ENCODE measurements at regions not wholly inside any gene's neighbourhood (a gene's known extent, or its start where the extent isn't known, plus 50 kb on each side); places are given as distances from the start of the nearest gene placed in this dataset.

DNA sequence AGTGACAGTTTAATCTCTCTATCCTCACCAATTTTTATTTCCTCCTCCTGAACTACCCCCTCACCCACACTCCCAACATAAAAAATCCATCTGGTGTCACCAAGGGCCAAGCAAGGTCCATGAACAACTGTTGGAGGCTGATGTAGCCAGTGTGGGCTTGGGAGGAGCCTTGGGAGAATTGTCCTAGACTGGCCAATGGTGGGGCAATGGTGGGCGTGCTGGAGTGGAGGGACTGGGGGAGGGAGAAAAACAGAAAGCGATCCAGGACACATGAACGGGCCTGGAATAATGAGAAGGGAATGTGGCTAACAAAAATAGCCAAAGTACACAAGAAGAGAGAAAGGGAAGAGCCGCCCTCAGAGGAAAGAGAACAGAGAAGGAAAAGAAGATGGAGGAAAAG is 272.6 kb downstream of the ENC1 start:
- TF ChIP-seq, protein P1, sequence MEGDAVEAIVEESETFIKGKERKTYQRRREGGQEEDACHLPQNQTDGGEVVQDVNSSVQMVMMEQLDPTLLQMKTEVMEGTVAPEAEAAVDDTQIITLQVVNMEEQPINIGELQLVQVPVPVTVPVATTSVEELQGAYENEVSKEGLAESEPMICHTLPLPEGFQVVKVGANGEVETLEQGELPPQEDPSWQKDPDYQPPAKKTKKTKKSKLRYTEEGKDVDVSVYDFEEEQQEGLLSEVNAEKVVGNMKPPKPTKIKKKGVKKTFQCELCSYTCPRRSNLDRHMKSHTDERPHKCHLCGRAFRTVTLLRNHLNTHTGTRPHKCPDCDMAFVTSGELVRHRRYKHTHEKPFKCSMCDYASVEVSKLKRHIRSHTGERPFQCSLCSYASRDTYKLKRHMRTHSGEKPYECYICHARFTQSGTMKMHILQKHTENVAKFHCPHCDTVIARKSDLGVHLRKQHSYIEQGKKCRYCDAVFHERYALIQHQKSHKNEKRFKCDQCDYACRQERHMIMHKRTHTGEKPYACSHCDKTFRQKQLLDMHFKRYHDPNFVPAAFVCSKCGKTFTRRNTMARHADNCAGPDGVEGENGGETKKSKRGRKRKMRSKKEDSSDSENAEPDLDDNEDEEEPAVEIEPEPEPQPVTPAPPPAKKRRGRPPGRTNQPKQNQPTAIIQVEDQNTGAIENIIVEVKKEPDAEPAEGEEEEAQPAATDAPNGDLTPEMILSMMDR (conservative IDR thresholded peaks at IDR 0.05; ENCODE audit: low read depth, low read length) = no peak
- no peak for TF ChIP-seq EZH2 (IDR thresholded peaks at IDR 0.05; ENCODE audit: borderline replicate concordance, low read depth, low read length, poor library complexity, severe bottlenecking)
